ENCODE measurements at regions not wholly inside any gene's neighbourhood (a gene's known extent, or its start where the extent isn't known, plus 50 kb on each side); places are given as distances from the start of the nearest gene placed in this dataset.

GRCh38 chr21:39029086-39029755 is 154.0 kb downstream of the PSMG1 start:
- no peak overlapping the region for H3K27ac Mint-ChIP-seq (ENCODE audit: unreplicated experiment)
- H3K4me1 Mint-ChIP-seq (ENCODE audit: unreplicated experiment): peaks cover 15% of the 10 kb centered on the region
- DNase-seq (ENCODE audit: low spot score): no peak
- TF ChIP-seq CTCF (IDR thresholded peaks at IDR 0.05; ENCODE audit: unreplicated experiment): no peak
- no peaks in the 10 kb centered on the region for H3K9me3 Mint-ChIP-seq (ENCODE audit: unreplicated experiment)
- no peak overlapping the region for H3K4me3 Mint-ChIP-seq (ENCODE audit: unreplicated experiment)
- H3K36me3 Mint-ChIP-seq (ENCODE audit: low read depth, unreplicated experiment): no peaks in the 10 kb centered on the region
- H3K27me3 Mint-ChIP-seq (ENCODE audit: unreplicated experiment): peaks cover 12% of the 10 kb centered on the region

- H3K36me3 Mint-ChIP-seq (ENCODE audit: low read depth, unreplicated experiment): no peaks in the 10 kb centered on the region
- H3K9me3 Mint-ChIP-seq (ENCODE audit: unreplicated experiment): no peaks in the 10 kb centered on the region
- H3K4me1 Mint-ChIP-seq (ENCODE audit: unreplicated experiment): peaks cover 29% of the 10 kb centered on the region
- no peak overlapping the region for H3K27ac Mint-ChIP-seq (ENCODE audit: unreplicated experiment)
- no peak for DNase-seq (ENCODE audit: low spot score)
- no peak for TF ChIP-seq CTCF (IDR thresholded peaks at IDR 0.05; ENCODE audit: unreplicated experiment)
- H3K4me3 Mint-ChIP-seq (ENCODE audit: unreplicated experiment): no peak overlapping the region
- H3K27me3 Mint-ChIP-seq (ENCODE audit: unreplicated experiment): peaks cover 6% of the 10 kb centered on the region
Measured at GRCh38 chr21:39025198-39025597, 158.1 kb downstream of the PSMG1 start.

GRCh38 chr21:39024538-39024937 is 158.7 kb downstream of the PSMG1 start:
- Mint-ChIP-seq H3K27me3 (ENCODE audit: unreplicated experiment) (peaks cover 6% of the 10 kb centered on the region), H3K36me3 (ENCODE audit: low read depth, unreplicated experiment) (no peaks in the 10 kb centered on the region), H3K9me3 (ENCODE audit: unreplicated experiment) (no peaks in the 10 kb centered on the region), H3K4me3 (ENCODE audit: unreplicated experiment) (no peak overlapping the region), H3K4me1 (ENCODE audit: unreplicated experiment) (peaks cover 32% of the 10 kb centered on the region), H3K27ac (ENCODE audit: unreplicated experiment) (no peak overlapping the region)
- DNase-seq (ENCODE audit: low spot score): no peak
- no peak for TF ChIP-seq CTCF (IDR thresholded peaks at IDR 0.05; ENCODE audit: unreplicated experiment)

GRCh38 chr21:39022863-39023693 is 160.2 kb downstream of the PSMG1 start:
- Mint-ChIP-seq H3K36me3 (ENCODE audit: low read depth, unreplicated experiment) (no peaks in the 10 kb centered on the region), H3K27ac (ENCODE audit: unreplicated experiment) (no peak overlapping the region), H3K9me3 (ENCODE audit: unreplicated experiment) (no peaks in the 10 kb centered on the region), H3K4me1 (ENCODE audit: unreplicated experiment) (peaks cover 25% of the 10 kb centered on the region), H3K27me3 (ENCODE audit: unreplicated experiment) (peaks cover 6% of the 10 kb centered on the region), H3K4me3 (ENCODE audit: unreplicated experiment) (no peak overlapping the region)
- no peak for TF ChIP-seq CTCF (IDR thresholded peaks at IDR 0.05; ENCODE audit: unreplicated experiment)
- DNase-seq (ENCODE audit: low spot score): no peak

GRCh38 chr21:39022466-39022862 is 160.8 kb downstream of the PSMG1 start:
- TF ChIP-seq CTCF (IDR thresholded peaks at IDR 0.05; ENCODE audit: unreplicated experiment): no peak

More at GRCh38 chr21:39022466-39022862, 160.8 kb downstream of the PSMG1 start:
- no peak for DNase-seq (ENCODE audit: low spot score)
- no peak overlapping the region for H3K27ac Mint-ChIP-seq (ENCODE audit: unreplicated experiment)
- peaks cover 25% of the 10 kb centered on the region for H3K4me1 Mint-ChIP-seq (ENCODE audit: unreplicated experiment)
- no peak overlapping the region for H3K4me3 Mint-ChIP-seq (ENCODE audit: unreplicated experiment)
- H3K9me3 Mint-ChIP-seq (ENCODE audit: unreplicated experiment): no peaks in the 10 kb centered on the region
- peaks cover 6% of the 10 kb centered on the region for H3K27me3 Mint-ChIP-seq (ENCODE audit: unreplicated experiment)
- no peaks in the 10 kb centered on the region for H3K36me3 Mint-ChIP-seq (ENCODE audit: low read depth, unreplicated experiment)
